ENCODE measurements at regions not wholly inside any gene's neighbourhood (a gene's known extent, or its start where the extent isn't known, plus 50 kb on each side); places are given as distances from the start of the nearest gene placed in this dataset.

DNA sequence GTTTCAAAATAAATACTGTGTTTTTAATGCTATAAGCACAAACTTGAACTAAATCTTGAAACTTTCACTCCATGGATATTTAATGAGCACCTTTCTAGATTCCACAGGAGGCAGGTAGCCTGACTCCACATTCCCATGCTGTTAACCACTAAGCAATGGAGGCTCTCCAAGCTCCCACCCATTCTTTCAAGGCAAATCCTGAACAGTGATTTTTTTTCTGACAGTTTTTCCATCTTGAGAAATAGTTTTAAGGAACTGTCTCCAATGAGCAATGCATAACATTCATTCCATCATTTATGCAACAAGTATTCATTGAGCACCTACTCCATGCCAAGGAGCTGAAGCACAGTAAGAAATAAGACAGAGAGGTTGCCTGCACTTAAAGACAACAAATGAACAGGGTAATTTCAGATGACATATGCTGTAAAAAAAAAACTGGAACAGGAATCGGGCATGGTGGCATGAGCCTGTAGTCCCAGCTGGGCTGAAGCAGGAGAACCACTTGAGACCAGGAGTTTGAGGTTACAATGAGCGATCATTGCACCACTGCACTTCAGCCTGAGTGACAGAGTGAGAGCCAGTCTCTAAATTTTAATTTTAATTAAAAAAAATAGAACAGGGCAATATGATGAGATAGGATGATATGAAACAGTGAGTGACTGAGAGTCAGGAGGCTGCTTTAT, 102.3 kb upstream of the CPSF6 start:
- Histone ChIP-seq H3K27me3 (replicated peaks; ENCODE audit: insufficient read depth) (no peaks in the 10 kb centered on the region), H3K4me3 (no peak overlapping the region), H3K27ac (no peak overlapping the region), H3K4me1 (ENCODE audit: control insufficient read depth in 1 of 2, low read depth in 2 of 2) (no peaks in the 10 kb centered on the region), H3K9me3 (peaks cover 8% of the 10 kb centered on the region), H3K36me3 (no peaks in the 10 kb centered on the region)
- TF ChIP-seq, protein P1, sequence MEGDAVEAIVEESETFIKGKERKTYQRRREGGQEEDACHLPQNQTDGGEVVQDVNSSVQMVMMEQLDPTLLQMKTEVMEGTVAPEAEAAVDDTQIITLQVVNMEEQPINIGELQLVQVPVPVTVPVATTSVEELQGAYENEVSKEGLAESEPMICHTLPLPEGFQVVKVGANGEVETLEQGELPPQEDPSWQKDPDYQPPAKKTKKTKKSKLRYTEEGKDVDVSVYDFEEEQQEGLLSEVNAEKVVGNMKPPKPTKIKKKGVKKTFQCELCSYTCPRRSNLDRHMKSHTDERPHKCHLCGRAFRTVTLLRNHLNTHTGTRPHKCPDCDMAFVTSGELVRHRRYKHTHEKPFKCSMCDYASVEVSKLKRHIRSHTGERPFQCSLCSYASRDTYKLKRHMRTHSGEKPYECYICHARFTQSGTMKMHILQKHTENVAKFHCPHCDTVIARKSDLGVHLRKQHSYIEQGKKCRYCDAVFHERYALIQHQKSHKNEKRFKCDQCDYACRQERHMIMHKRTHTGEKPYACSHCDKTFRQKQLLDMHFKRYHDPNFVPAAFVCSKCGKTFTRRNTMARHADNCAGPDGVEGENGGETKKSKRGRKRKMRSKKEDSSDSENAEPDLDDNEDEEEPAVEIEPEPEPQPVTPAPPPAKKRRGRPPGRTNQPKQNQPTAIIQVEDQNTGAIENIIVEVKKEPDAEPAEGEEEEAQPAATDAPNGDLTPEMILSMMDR (IDR thresholded peaks at IDR 0.05) = no peak
- no peak for DNase-seq (ENCODE audit: low spot score)
- no peak for ATAC-seq (ENCODE audit: insufficient number of reproducible peaks, low FRiP score, low read depth)

DNA sequence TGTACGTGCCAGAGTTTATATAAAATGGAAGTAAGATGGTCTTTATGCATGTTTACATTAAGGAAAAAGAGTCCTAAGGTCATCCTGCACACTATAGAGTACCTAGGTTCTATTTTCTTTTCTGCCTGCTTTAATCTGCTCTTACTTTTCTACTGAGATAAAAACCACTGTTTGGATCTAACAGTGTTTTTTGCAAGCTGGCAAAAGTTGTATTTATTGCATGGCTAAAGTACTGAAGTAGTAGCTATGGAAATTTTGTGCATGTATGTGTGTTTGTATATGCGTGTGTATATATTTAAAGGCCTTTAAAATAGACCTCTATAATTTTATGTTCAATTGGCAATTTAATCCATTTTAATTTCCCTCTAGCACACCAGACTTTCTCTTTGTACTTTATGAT, 98.3 kb upstream of the CPSF6 start:
- DNase-seq (ENCODE audit: low spot score) (no peak), ATAC-seq (ENCODE audit: insufficient number of reproducible peaks, low FRiP score, low read depth) (no peak)
- H3K27me3 ChIP-seq (replicated peaks; ENCODE audit: insufficient read depth) = no peaks in the 10 kb centered on the region
- no peaks in the 10 kb centered on the region for H3K36me3 ChIP-seq
- H3K27ac ChIP-seq = no peak overlapping the region
- H3K9me3 ChIP-seq = peaks cover 8% of the 10 kb centered on the region
- no peak overlapping the region for H3K4me3 ChIP-seq
- H3K4me1 ChIP-seq (ENCODE audit: control insufficient read depth in 1 of 2, low read depth in 2 of 2) = no peaks in the 10 kb centered on the region
- TF ChIP-seq, protein P1 (IDR thresholded peaks at IDR 0.05) = no peak

DNA sequence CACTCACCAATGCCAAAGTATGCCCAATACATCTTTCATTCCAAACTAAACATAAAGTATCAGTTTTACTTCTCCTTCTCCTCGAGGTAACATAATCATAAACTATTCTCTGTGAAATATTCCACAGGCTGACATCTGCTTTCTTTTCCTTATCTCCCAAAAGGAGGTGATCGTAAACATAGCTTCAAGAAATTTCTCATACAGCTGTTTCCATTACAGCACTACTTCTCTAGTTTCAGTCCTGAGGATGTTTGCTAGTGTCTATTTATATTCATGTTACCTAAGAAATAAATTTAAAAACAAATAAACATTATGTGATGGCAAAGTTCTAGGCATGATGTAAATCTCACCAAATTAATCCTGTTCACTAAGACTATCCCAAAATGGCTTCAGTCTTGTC, 90.1 kb upstream of the CPSF6 start:
- no peak for DNase-seq (ENCODE audit: low spot score)
- no peaks in the 10 kb centered on the region for H3K36me3 ChIP-seq
- TF ChIP-seq, protein P1 (IDR thresholded peaks at IDR 0.05) = no peak
- no peaks in the 10 kb centered on the region for H3K9me3 ChIP-seq
- no peak overlapping the region for H3K27ac ChIP-seq
- no peak for ATAC-seq (ENCODE audit: insufficient number of reproducible peaks, low FRiP score, low read depth)
- no peak overlapping the region for H3K4me3 ChIP-seq
- no peaks in the 10 kb centered on the region for H3K27me3 ChIP-seq (replicated peaks; ENCODE audit: insufficient read depth)
- no peaks in the 10 kb centered on the region for H3K4me1 ChIP-seq (ENCODE audit: control insufficient read depth in 1 of 2, low read depth in 2 of 2)

DNA sequence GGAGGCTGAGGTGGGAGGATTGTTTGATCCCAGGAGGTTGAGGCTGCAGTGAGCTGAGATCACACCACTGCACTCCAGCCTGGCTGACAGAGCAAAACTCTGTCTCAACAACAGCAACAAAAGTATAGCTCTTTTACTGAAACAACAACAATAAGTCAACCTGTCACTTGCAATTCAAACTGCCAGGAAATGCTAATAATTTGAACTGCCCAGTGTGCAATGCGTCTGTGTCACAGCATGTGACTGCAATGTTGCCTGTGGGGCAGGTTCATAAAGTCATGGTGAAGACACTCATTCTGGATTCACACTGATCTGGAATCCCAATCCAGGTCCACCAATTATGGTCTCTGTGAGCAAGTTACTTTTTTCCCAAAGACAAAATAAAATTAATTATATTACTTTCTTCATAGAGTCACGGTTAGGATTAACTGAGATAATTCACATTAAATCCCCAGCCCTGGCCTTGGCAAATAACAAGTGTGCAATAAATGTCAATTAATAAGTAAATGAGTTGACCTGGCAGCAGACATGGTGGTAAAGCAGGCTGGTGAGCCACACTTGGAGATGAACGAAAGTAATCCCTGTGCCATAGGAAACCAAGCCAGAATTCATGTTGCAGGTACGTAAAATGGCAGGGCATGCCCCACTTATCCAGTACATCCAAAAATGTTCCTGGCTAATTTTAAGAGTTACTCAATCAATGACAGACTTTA, 89.1 kb upstream of the CPSF6 start:
- Histone ChIP-seq H3K4me1 (ENCODE audit: control insufficient read depth in 1 of 2, low read depth in 2 of 2) (peaks cover 0 to 5% of the 10 kb centered on the region in 2 donors), H3K27ac (no peak overlapping the region), H3K36me3 (no peaks in the 10 kb centered on the region), H3K27me3 (replicated peaks; ENCODE audit: insufficient read depth) (no peaks in the 10 kb centered on the region), H3K4me3 (no peak overlapping the region), H3K9me3 (no peaks in the 10 kb centered on the region)
- TF ChIP-seq, protein P1 (IDR thresholded peaks at IDR 0.05) = no peak
- DNase-seq (ENCODE audit: low spot score) = no peak
- ATAC-seq (ENCODE audit: insufficient number of reproducible peaks, low FRiP score, low read depth) = no peak

DNA sequence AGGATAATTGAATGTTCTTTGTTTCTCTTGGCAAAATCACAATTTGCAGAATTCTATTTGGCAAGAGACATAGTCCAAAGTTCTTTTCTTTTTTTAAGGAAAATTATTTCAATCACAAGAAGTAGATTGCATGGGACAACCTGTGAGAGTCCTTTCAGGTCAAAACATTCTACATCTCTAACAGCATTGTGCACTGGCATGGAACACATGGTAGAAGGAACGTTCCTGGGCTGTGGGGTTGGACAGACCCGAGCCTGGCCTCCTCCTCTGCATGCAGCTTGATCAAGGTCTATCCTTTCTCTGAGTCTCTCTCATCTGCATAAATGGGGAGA, 88.6 kb upstream of the CPSF6 start:
- ATAC-seq (ENCODE audit: insufficient number of reproducible peaks, low FRiP score, low read depth) (no peak), DNase-seq (ENCODE audit: low spot score) (no peak)
- TF ChIP-seq, protein P1 (IDR thresholded peaks at IDR 0.05) = no peak
- H3K27me3 ChIP-seq (replicated peaks; ENCODE audit: insufficient read depth) = no peaks in the 10 kb centered on the region
- H3K36me3 ChIP-seq = no peaks in the 10 kb centered on the region
- no peaks in the 10 kb centered on the region for H3K9me3 ChIP-seq
- H3K27ac ChIP-seq = no peak overlapping the region
- no peak overlapping the region for H3K4me3 ChIP-seq
- H3K4me1 ChIP-seq (ENCODE audit: control insufficient read depth in 1 of 2, low read depth in 2 of 2) = peaks cover 0 to 5% of the 10 kb centered on the region in 2 donors
